H1 (cell line): ENCODE measurements at regions not wholly inside any gene's neighbourhood (a gene's known extent, or its start where the extent isn't known, plus 50 kb on each side); places are given as distances from the start of the nearest gene placed in this dataset.
"Not testable (repeated sequence)": the region's sequence is repeated elsewhere in the genome, so short reads cannot be mapped to it uniquely, and the experiment has no call there.

ENCODE experiments used
- BRCA1 ChIP-seq: IDR thresholded peaks from 2 replicates; pipeline ENCODE4 v1.6.1; 2012; ENCODE audit warnings: low read depth, low read length, improper control_type of control experiment
- CTCF ChIP-seq, 3 experiments: IDR thresholded peaks; 1 replicate in 2 of 3; 2 replicates in 1 of 3; pipeline versions ENCODE4 v1.5.1 to v1.6.1; 2011; ENCODE audit warnings: low read length in 3 of 3, mild to moderate bottlenecking in 3 of 3, inconsistent platforms in 2 of 3, low read depth in 1 of 3, moderate library complexity in 1 of 3; ENCODE audit not compliant: insufficient read depth in 1 of 3; ENCODE audit errors: control extremely low read depth in 1 of 3
- EP300 ChIP-seq, 2 experiments: IDR thresholded peaks; 1 replicate in 1 of 2; 2 replicates in 1 of 2; pipeline ENCODE4 v1.6.1; 2011 to 2012; ENCODE audit warnings: low read depth in 2 of 2, low read length in 2 of 2, mild to moderate bottlenecking in 2 of 2, borderline replicate concordance in 1 of 2, inconsistent platforms in 1 of 2, moderate library complexity in 1 of 2
- EZH2 ChIP-seq: fragments of 200-600 bp; sonication (generic); IDR thresholded peaks from 2 replicates; pipeline ENCODE4 v1.7.1; 2012; ENCODE audit warnings: low read depth, mild to moderate bottlenecking, moderate library complexity, low read length, inconsistent platforms; ENCODE audit not compliant: severe bottlenecking
- NRF1 ChIP-seq: IDR thresholded peaks from 2 replicates; pipeline ENCODE4 v1.6.1; 2011; ENCODE audit warnings: mild to moderate bottlenecking, low read depth, low read length, improper control_type of control experiment
- SRF ChIP-seq: IDR thresholded peaks from 2 replicates; pipeline ENCODE4 v1.6.1; 2011; ENCODE audit warnings: mild to moderate bottlenecking, low read depth, low read length, moderate library complexity

DNA sequence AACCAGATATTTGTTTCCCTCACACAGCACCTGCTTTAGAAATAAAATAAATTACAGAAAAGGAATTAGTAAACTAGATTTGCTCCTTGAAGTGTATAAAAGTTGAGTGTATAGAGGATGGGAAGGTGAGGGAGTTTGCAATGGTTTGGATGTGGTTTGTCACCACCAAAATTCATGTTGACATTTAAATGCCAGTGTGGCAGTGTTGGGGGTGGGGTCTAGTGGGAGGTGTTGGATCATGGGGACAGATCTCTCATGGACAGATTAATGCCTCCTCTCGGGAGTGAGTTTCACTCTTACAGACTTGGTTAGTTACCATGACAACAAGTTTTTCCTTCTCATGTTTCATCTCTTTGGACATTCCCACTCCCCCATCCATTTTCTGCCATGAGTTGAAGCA lies 83.9 kb upstream of the PRSS3 start:
- not testable (repeated sequence) for TF ChIP-seq CTCF (IDR thresholded peaks at IDR 0.05; ENCODE audit: control extremely low read depth in 1 of 3, insufficient read depth in 1 of 3, low read depth in 1 of 3, low read length in 3 of 3); BRCA1; EP300 (IDR thresholded peaks at IDR 0.05; ENCODE audit: borderline replicate concordance in 1 of 2, low read depth in 2 of 2, low read length in 2 of 2); NRF1; SRF; EZH2
